IPS-18c (cell line): ENCODE measurements at regions not wholly inside any gene's neighbourhood (a gene's known extent, or its start where the extent isn't known, plus 50 kb on each side); places are given as distances from the start of the nearest gene placed in this dataset.

ENCODE experiments used
- H3K4me3 ChIP-seq: 2 replicates; pipeline ENCODE4 v1.7.0; 2013; ENCODE audit warnings: low read depth, mild to moderate bottlenecking, low read length, moderate library complexity; ENCODE audit not compliant: insufficient read depth
- H3K9me3 ChIP-seq: one replicate; pipeline ENCODE4 v1.6.1; 2013; ENCODE audit warnings: mild to moderate bottlenecking, low read length, moderate library complexity; ENCODE audit not compliant: control insufficient read depth, insufficient read depth

GRCh38 chrX:40495659-40496058 is 85.1 kb upstream of the ATP6AP2 start:
- Histone ChIP-seq H3K4me3 (no peak overlapping the region), H3K9me3 (peaks cover 5% of the 10 kb centered on the region)

- Histone ChIP-seq H3K9me3 (peaks cover 5% of the 10 kb centered on the region), H3K4me3 (no peak overlapping the region)
Observed at GRCh38 chrX:40494005-40494404, 86.8 kb upstream of the ATP6AP2 start.

- H3K9me3 ChIP-seq, result peaks cover 10% of the 10 kb centered on the region
Observed at GRCh38 chrX:40488296-40488695, 92.5 kb upstream of the ATP6AP2 start.

GRCh38 chrX:40485973-40486372 is 94.8 kb upstream of the ATP6AP2 start:
- Histone ChIP-seq H3K4me3 (no peak overlapping the region), H3K9me3 (peaks cover 8% of the 10 kb centered on the region)

More at GRCh38 chrX:40488296-40488695, 92.5 kb upstream of the ATP6AP2 start:
- no peak overlapping the region for H3K4me3 ChIP-seq

- H3K4me3 ChIP-seq, result no peak overlapping the region
- peaks cover 10% of the 10 kb centered on the region for H3K9me3 ChIP-seq
Observed at GRCh38 chrX:40485102-40485826, 95.5 kb upstream of the ATP6AP2 start.

GRCh38 chrX:40484408-40485091 is 96.2 kb upstream of the ATP6AP2 start:
- Histone ChIP-seq H3K4me3 (no peak overlapping the region), H3K9me3 (peaks cover 14% of the 10 kb centered on the region)

GRCh38 chrX:40483502-40483901 is 97.3 kb upstream of the ATP6AP2 start:
- Histone ChIP-seq H3K4me3 (no peak overlapping the region), H3K9me3 (peaks cover 14% of the 10 kb centered on the region)

GRCh38 chrX:40479777-40480318 is 100.9 kb upstream of the ATP6AP2 start:
- Histone ChIP-seq H3K4me3 (no peak overlapping the region), H3K9me3 (peaks cover 9% of the 10 kb centered on the region)

- H3K4me3 ChIP-seq, result no peak overlapping the region
- peaks cover 17% of the 10 kb centered on the region for H3K9me3 ChIP-seq
Observed at GRCh38 chrX:40478474-40479065, 102.2 kb upstream of the ATP6AP2 start.

- no peak overlapping the region for H3K4me3 ChIP-seq
- peaks cover 14% of the 10 kb centered on the region for H3K9me3 ChIP-seq
Observed at GRCh38 chrX:40476958-40477357, 103.8 kb upstream of the ATP6AP2 start.

- Histone ChIP-seq H3K9me3 (peaks cover 8% of the 10 kb centered on the region), H3K4me3 (no peak overlapping the region)
Observed at GRCh38 chrX:40474645-40475044, 106.1 kb upstream of the ATP6AP2 start.

GRCh38 chrX:40474205-40474626 is 106.6 kb upstream of the ATP6AP2 start:
- peaks cover 8% of the 10 kb centered on the region for H3K9me3 ChIP-seq
- no peak overlapping the region; the same call in 1 of the 2 replicates for H3K4me3 ChIP-seq

GRCh38 chrX:40473460-40474204 is 107.1 kb upstream of the ATP6AP2 start:
- Histone ChIP-seq H3K4me3 (no peak overlapping the region), H3K9me3 (peaks cover 8% of the 10 kb centered on the region)

- Histone ChIP-seq H3K4me3 (no peak overlapping the region), H3K9me3 (peaks cover 8% of the 10 kb centered on the region)
Observed at GRCh38 chrX:40471965-40472648, 108.7 kb upstream of the ATP6AP2 start.

GRCh38 chrX:40470830-40471429 is 109.8 kb upstream of the ATP6AP2 start:
- Histone ChIP-seq H3K9me3 (peaks cover 8% of the 10 kb centered on the region), H3K4me3 (no peak overlapping the region)

GRCh38 chrX:40469316-40469715 is 111.5 kb upstream of the ATP6AP2 start:
- Histone ChIP-seq H3K9me3 (peaks cover 8% of the 10 kb centered on the region), H3K4me3 (no peak overlapping the region)
